H7 (cell line): ENCODE measurements at regions not wholly inside any gene's neighbourhood (a gene's known extent, or its start where the extent isn't known, plus 50 kb on each side); places are given as distances from the start of the nearest gene placed in this dataset.

Experiments used
- DNase-seq: peaks from one replicate; pipeline ENCODE4 v3.0.0; 2012
- H3K27me3 ChIP-seq: 2 replicates; pipeline ENCODE4 v1.6.0; 2011; ENCODE audit warnings: mild to moderate bottlenecking, low read length; ENCODE audit not compliant: control insufficient read depth, insufficient read depth
- H3K36me3 ChIP-seq: replicated peaks from 2 replicates; pipeline ENCODE4 v1.5.1; 2011; ENCODE audit warnings: low read length; ENCODE audit not compliant: control insufficient read depth, insufficient read depth
- H3K4me3 ChIP-seq: 2 replicates; pipeline ENCODE4 v1.5.1; 2011; ENCODE audit warnings: low read depth, mild to moderate bottlenecking, control low read depth, low read length, moderate library complexity; ENCODE audit not compliant: insufficient read depth

- Histone ChIP-seq H3K4me3 (no peak overlapping the region), H3K36me3 (no peaks in the 10 kb centered on the region), H3K27me3 (no peaks in the 10 kb centered on the region)
- DNase-seq = no peak
These were observed 276.7 kb upstream of the LMCD1 start for GRCh38 chr3:8224941-8225340.

- Histone ChIP-seq H3K36me3 (no peaks in the 10 kb centered on the region), H3K27me3 (no peaks in the 10 kb centered on the region), H3K4me3 (no peak overlapping the region)
- DNase-seq = no peak
These were observed 267.7 kb upstream of the LMCD1 start for GRCh38 chr3:8233938-8234337.

- no peak for DNase-seq
- Histone ChIP-seq H3K36me3 (no peaks in the 10 kb centered on the region), H3K27me3 (no peaks in the 10 kb centered on the region), H3K4me3 (no peak overlapping the region)
These were observed 265.4 kb upstream of the LMCD1 start for GRCh38 chr3:8236264-8236663.

- Histone ChIP-seq H3K27me3 (no peaks in the 10 kb centered on the region), H3K4me3 (no peak overlapping the region), H3K36me3 (no peaks in the 10 kb centered on the region)
- DNase-seq = no peak
These were observed 263.7 kb upstream of the LMCD1 start for GRCh38 chr3:8237893-8238292.

- Histone ChIP-seq H3K36me3 (no peaks in the 10 kb centered on the region), H3K4me3 (no peak overlapping the region), H3K27me3 (no peaks in the 10 kb centered on the region)
- no peak for DNase-seq
These were observed 263.2 kb upstream of the LMCD1 start for GRCh38 chr3:8238432-8238831.

GRCh38 chr3:8239095-8239494 lies 262.5 kb upstream of the LMCD1 start:
- Histone ChIP-seq H3K4me3 (no peak overlapping the region), H3K36me3 (no peaks in the 10 kb centered on the region), H3K27me3 (no peaks in the 10 kb centered on the region)
- DNase-seq = no peak

- no peak overlapping the region for H3K4me3 ChIP-seq
- peak; percentile 27 for DNase-seq
- no peaks in the 10 kb centered on the region for H3K36me3 ChIP-seq
- H3K27me3 ChIP-seq = no peaks in the 10 kb centered on the region
These were observed 261.6 kb upstream of the LMCD1 start for GRCh38 chr3:8239718-8240695.

GRCh38 chr3:8246070-8246469 lies 255.6 kb upstream of the LMCD1 start:
- no peak overlapping the region for H3K4me3 ChIP-seq
- H3K36me3 ChIP-seq = no peaks in the 10 kb centered on the region
- no peak for DNase-seq
- no peaks in the 10 kb centered on the region for H3K27me3 ChIP-seq

- no peaks in the 10 kb centered on the region for H3K27me3 ChIP-seq
- no peaks in the 10 kb centered on the region for H3K36me3 ChIP-seq
- no peak for DNase-seq
- no peak overlapping the region for H3K4me3 ChIP-seq
These were observed 248.4 kb upstream of the LMCD1 start for GRCh38 chr3:8253201-8253600.

GRCh38 chr3:8254489-8254888 lies 247.1 kb upstream of the LMCD1 start:
- Histone ChIP-seq H3K4me3 (no peak overlapping the region), H3K27me3 (no peaks in the 10 kb centered on the region), H3K36me3 (no peaks in the 10 kb centered on the region)
- no peak for DNase-seq

GRCh38 chr3:8255725-8256124 lies 245.9 kb upstream of the LMCD1 start:
- Histone ChIP-seq H3K4me3 (no peak overlapping the region), H3K36me3 (no peaks in the 10 kb centered on the region), H3K27me3 (no peaks in the 10 kb centered on the region)
- no peak for DNase-seq

GRCh38 chr3:8256441-8257071 lies 245.1 kb upstream of the LMCD1 start:
- Histone ChIP-seq H3K36me3 (no peaks in the 10 kb centered on the region), H3K27me3 (no peaks in the 10 kb centered on the region), H3K4me3 (no peak overlapping the region)
- no peak for DNase-seq

- no peak for DNase-seq
- no peaks in the 10 kb centered on the region for H3K36me3 ChIP-seq
- no peaks in the 10 kb centered on the region for H3K27me3 ChIP-seq
- H3K4me3 ChIP-seq = no peak overlapping the region
These were observed 240.6 kb upstream of the LMCD1 start for GRCh38 chr3:8261018-8261417.

- no peaks in the 10 kb centered on the region for H3K27me3 ChIP-seq
- no peak overlapping the region for H3K4me3 ChIP-seq
- H3K36me3 ChIP-seq = no peaks in the 10 kb centered on the region
- DNase-seq = no peak
These were observed 234.9 kb upstream of the LMCD1 start for GRCh38 chr3:8266730-8267131.

- Histone ChIP-seq H3K27me3 (no peaks in the 10 kb centered on the region), H3K36me3 (no peaks in the 10 kb centered on the region)
- DNase-seq = no peak
These were observed 228.1 kb upstream of the LMCD1 start for GRCh38 chr3:8273479-8273878.

More at GRCh38 chr3:8273479-8273878, 228.1 kb upstream of the LMCD1 start:
- H3K4me3 ChIP-seq = no peak overlapping the region
